HUES64 (cell line): ENCODE measurements at regions not wholly inside any gene's neighbourhood (a gene's known extent, or its start where the extent isn't known, plus 50 kb on each side); places are given as distances from the start of the nearest gene placed in this dataset.

Experiments
- H3K27ac ChIP-seq: 2 replicates; pipeline ENCODE4 v1.7.0; 2013; ENCODE audit warnings: low read depth, low read length, inconsistent platforms
- H3K27me3 ChIP-seq: 2 replicates; pipeline ENCODE4 v1.6.1; 2013; ENCODE audit warnings: mild to moderate bottlenecking, low read length; ENCODE audit not compliant: insufficient read depth
- H3K36me3 ChIP-seq: 2 replicates; pipeline ENCODE4 v1.6.1; 2013; ENCODE audit warnings: mild to moderate bottlenecking, low read length; ENCODE audit not compliant: insufficient read depth
- H3K4me1 ChIP-seq: 2 replicates; pipeline ENCODE4 v1.6.1; 2013; ENCODE audit warnings: mild to moderate bottlenecking, low read length, moderate library complexity; ENCODE audit not compliant: insufficient read depth
- H3K4me3 ChIP-seq: 2 replicates; pipeline ENCODE4 v1.5.1; 2013; ENCODE audit warnings: mild to moderate bottlenecking, low read length, moderate library complexity
- H3K9ac ChIP-seq: 2 replicates; pipeline ENCODE4 v1.6.1; 2013; ENCODE audit warnings: mild to moderate bottlenecking, low read depth, low read length
- H3K9me3 ChIP-seq: 2 replicates; pipeline ENCODE4 v1.6.1; 2013; ENCODE audit warnings: low read depth, low read length; ENCODE audit not compliant: insufficient read depth
- WGBS: fragments of 150-250, 120-280 bp; methylation state at CpG from one replicate; pipeline ENCODE4 v1.1.7; 2013; ENCODE audit warnings: missing lambda C conversion rate; 5-methylcytosine and 5-hydroxymethylcytosine counted together

DNA sequence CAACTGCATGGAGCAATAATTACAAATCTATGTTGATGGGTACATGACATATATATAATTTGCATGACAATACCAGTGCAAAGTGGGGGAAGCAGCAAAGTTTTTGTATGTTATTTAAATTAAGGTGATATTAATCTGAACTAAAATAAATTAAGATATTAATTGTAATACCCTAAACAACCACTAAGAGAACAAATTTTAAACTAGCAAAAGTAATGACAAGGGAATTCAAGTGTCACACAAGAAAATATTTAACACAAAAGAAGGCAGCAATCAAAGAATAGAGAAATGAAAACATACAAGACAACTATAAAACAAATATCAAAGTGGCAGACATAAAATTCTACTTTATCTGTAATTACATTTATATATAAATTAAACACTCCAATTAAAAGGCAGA is 2003.4 kb downstream of the MAT2B start:
- Histone ChIP-seq H3K36me3 (peaks cover 3% of the 10 kb centered on the region; the same call in 1 of the 2 replicates), H3K27ac (no peak overlapping the region), H3K27me3 (no peaks in the 10 kb centered on the region), H3K4me3 (no peak overlapping the region), H3K9me3 (peaks cover 22% of the 10 kb centered on the region), H3K9ac (no peak overlapping the region), H3K4me1 (peaks cover 11% of the 10 kb centered on the region; the same call in 1 of the 2 replicates)

DNA sequence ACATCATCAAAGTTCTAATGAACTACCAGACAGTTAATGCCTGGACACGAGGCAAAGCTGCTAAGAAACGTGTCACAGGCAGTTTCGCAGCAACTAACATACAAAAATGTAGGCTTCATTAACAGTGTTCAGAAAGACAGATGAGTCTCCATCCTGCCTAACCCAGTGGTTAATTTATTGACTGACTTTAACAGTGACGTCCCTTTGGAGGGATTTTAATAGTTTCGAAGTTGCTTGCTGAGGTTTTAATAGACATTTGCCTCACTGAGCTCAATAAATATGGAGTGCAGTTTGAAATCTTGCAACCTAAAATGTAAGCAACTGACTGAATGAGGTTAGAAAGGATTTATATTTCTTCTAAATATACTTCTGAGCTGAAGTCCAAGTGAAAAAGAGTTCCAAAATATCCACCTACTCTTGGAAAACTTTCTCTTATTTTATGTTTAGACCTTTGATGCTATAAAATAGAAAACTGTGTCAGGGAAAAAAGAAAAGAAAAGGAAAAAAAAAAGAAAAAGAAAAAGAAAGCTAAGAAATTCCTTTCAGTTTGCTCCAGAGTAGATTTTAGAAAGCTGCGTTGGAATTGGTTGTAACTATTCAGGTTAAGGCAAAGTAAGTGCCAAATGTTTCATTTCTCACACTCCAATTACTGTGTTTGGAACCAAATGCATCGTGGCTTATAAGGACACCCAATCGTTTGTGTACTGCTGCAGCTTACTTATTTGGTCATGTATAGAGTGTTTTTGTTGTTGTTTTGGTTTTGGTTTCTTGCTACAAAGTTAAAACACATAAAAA is 2016.6 kb downstream of the MAT2B start:
- no peak overlapping the region for H3K27ac ChIP-seq
- no peak overlapping the region for H3K4me3 ChIP-seq
- 89% methylated on average over 8 of the region's 8 CpGs for WGBS
- H3K36me3 ChIP-seq: no peaks in the 10 kb centered on the region
- no peaks in the 10 kb centered on the region for H3K4me1 ChIP-seq
- no peak overlapping the region for H3K9ac ChIP-seq
- H3K9me3 ChIP-seq: no peaks in the 10 kb centered on the region
- no peaks in the 10 kb centered on the region for H3K27me3 ChIP-seq

DNA sequence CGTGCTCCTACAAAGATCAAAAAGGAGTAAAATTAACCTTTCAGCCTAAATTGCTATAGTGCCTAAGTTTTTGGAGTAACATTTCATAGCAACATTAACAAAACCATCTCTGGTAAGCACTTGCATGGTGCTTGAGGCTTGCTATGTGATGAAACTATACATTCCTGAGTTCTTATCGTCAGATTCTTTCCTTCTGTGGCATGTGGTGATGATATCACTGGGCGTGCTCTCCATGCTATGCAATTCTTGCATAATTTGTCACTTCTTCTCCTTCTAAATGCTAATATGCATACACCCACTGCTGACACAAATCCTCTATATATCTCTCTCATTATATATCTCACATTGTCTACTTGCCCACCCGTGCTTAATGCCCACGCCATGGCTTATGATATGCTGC is 2019.9 kb downstream of the MAT2B start:
- Histone ChIP-seq H3K4me1 (no peaks in the 10 kb centered on the region), H3K27ac (no peak overlapping the region), H3K4me3 (no peak overlapping the region), H3K9ac (no peak overlapping the region), H3K36me3 (no peaks in the 10 kb centered on the region), H3K27me3 (no peaks in the 10 kb centered on the region), H3K9me3 (peaks cover 11% of the 10 kb centered on the region)
- WGBS: 95% methylated on average over 4 of the region's 5 CpGs

GRCh38 chr5:165526357-165526756 is 2020.9 kb downstream of the MAT2B start:
- Histone ChIP-seq H3K9ac (no peak overlapping the region), H3K27me3 (no peaks in the 10 kb centered on the region), H3K4me3 (no peak overlapping the region), H3K27ac (no peak overlapping the region), H3K4me1 (no peaks in the 10 kb centered on the region), H3K9me3 (peaks cover 11% of the 10 kb centered on the region), H3K36me3 (no peaks in the 10 kb centered on the region)
- 95% methylated on average over 2 of the region's 3 CpGs for WGBS

DNA sequence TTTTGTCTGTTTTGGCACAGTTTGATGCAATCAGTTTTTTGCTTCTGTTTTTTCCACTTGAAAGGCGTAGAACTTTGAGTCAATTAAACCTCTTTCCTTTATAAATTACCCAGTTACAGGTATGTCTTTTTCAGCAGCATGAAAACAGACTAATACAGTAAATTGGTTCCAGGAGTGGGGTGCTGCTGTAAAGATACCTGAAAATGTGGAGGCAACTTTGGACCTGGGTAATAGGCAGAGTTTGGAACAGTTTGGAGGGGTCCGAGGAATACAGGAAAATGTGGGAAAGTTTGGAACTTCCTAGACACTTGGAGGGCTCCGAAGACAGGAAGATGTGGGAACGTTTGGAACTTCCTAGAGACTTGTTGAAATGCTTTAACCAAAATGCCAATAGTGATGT is 2022.2 kb downstream of the MAT2B start:
- Histone ChIP-seq H3K36me3 (no peaks in the 10 kb centered on the region), H3K9ac (no peak overlapping the region), H3K27me3 (no peaks in the 10 kb centered on the region), H3K9me3 (peaks cover 11% of the 10 kb centered on the region), H3K27ac (no peak overlapping the region), H3K4me3 (no peak overlapping the region), H3K4me1 (no peaks in the 10 kb centered on the region)
- 94% methylated on average over 4 of the region's 4 CpGs for whole genome bisulfite sequencing

DNA sequence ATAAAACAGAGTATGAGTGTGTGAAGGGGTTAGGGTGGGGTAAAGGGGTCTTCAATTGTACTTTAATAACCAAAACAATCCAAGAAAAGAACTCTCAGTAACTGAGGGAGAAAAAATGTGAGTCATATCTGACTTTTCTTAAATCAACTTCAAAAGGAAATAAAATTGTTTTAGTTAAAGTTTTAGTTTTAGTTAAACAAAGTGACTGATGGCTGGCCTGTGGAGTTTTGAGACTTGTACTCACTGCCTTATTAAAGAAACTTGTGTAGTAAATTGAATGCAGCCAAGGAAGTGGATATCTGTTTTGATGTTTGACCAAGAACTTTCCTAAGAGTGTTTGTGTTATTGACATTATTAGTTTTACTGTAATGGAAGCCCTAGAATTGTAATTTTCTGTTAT is 2032.6 kb downstream of the MAT2B start:
- no peaks in the 10 kb centered on the region for H3K9me3 ChIP-seq
- no peak overlapping the region for H3K9ac ChIP-seq

GRCh38 chr5:165559645-165560044 is 2054.2 kb downstream of the MAT2B start:
- no peaks in the 10 kb centered on the region for H3K27me3 ChIP-seq
- no peaks in the 10 kb centered on the region for H3K9me3 ChIP-seq
- no peak overlapping the region for H3K9ac ChIP-seq
- no peak overlapping the region for H3K4me3 ChIP-seq
- H3K27ac ChIP-seq: no peak overlapping the region
- H3K36me3 ChIP-seq: no peaks in the 10 kb centered on the region
- peaks cover 10% of the 10 kb centered on the region for H3K4me1 ChIP-seq
- WGBS: 86% methylated on average over 3 of the region's 3 CpGs

More for the DNA sequence above, 2032.6 kb downstream of the MAT2B start:
- Histone ChIP-seq H3K27ac (no peak overlapping the region), H3K4me1 (no peaks in the 10 kb centered on the region), H3K4me3 (no peak overlapping the region), H3K36me3 (no peaks in the 10 kb centered on the region), H3K27me3 (no peaks in the 10 kb centered on the region)

DNA sequence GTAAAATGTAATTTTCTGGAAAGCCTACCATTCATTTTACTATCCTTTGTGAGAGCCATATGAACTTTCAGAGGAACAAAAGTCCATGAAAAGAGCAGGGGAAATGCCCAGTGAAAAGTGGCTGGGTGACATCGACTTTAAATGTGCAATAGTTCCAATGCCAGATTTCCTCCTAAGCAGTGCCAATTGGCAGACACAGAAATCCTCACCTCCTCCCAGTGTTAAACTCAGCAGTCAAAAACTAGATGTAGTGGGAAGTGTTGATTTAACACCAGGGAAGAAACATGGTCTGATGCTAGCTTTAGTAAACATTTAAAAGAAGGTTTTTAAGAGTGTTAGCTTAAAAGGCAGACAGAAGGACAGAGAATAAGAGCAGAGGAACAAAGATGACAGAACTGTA is 2055.2 kb downstream of the MAT2B start:
- no peak overlapping the region for H3K9ac ChIP-seq
- peaks cover 10% of the 10 kb centered on the region for H3K4me1 ChIP-seq
- no peaks in the 10 kb centered on the region for H3K36me3 ChIP-seq
- 93% methylated on average over 1 of the region's 1 CpG for WGBS
- H3K4me3 ChIP-seq: no peak overlapping the region
- H3K27me3 ChIP-seq: no peaks in the 10 kb centered on the region
- no peaks in the 10 kb centered on the region for H3K9me3 ChIP-seq
- H3K27ac ChIP-seq: no peak overlapping the region

GRCh38 chr5:165565911-165566310 is 2060.5 kb downstream of the MAT2B start:
- H3K27ac ChIP-seq: no peak overlapping the region
- no peak overlapping the region for H3K4me3 ChIP-seq
- H3K27me3 ChIP-seq: no peaks in the 10 kb centered on the region
- 77% methylated on average over 3 of the region's 4 CpGs for WGBS
- H3K36me3 ChIP-seq: no peaks in the 10 kb centered on the region
- H3K4me1 ChIP-seq: peaks cover 10% of the 10 kb centered on the region
- no peak overlapping the region for H3K9ac ChIP-seq
- H3K9me3 ChIP-seq: no peaks in the 10 kb centered on the region

DNA sequence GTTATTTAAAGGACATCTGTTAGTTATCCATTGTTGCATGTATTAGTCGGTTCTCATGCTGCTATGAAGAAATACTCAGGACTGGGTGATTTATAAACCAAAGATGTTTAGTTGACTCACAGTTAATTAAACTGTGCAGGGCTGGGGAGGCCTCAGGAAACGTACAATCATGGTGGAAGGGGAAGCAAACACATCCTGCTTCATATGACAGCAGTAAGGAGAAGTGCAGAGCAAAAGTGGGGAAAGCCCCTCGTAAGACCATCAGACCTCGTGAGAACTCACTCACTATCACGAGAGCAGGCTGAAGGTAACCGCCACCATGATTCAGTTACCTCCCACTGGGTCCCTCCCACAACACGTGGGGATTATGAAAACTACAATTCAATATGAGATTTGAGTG is 2064.1 kb downstream of the MAT2B start:
- 98% methylated on average over 7 of the region's 7 CpGs for WGBS
- no peak overlapping the region for H3K27ac ChIP-seq
- no peak overlapping the region for H3K4me3 ChIP-seq
- no peaks in the 10 kb centered on the region for H3K36me3 ChIP-seq
- no peak overlapping the region for H3K9ac ChIP-seq
- no peaks in the 10 kb centered on the region for H3K4me1 ChIP-seq
- no peaks in the 10 kb centered on the region for H3K27me3 ChIP-seq
- no peaks in the 10 kb centered on the region for H3K9me3 ChIP-seq

- no peaks in the 10 kb centered on the region for H3K9me3 ChIP-seq
- 93% methylated on average over 3 of the region's 4 CpGs for WGBS
- no peak overlapping the region for H3K4me3 ChIP-seq
- no peaks in the 10 kb centered on the region for H3K36me3 ChIP-seq
- H3K27ac ChIP-seq: no peak overlapping the region
- no peaks in the 10 kb centered on the region for H3K27me3 ChIP-seq
- H3K9ac ChIP-seq: no peak overlapping the region
- H3K4me1 ChIP-seq: no peaks in the 10 kb centered on the region
Observed at GRCh38 chr5:165573445-165573844, 2068.0 kb downstream of the MAT2B start.

GRCh38 chr5:165574100-165574499 is 2068.7 kb downstream of the MAT2B start:
- WGBS: 96% methylated on average over 1 of the region's 2 CpGs
- Histone ChIP-seq H3K4me3 (no peak overlapping the region), H3K27me3 (no peaks in the 10 kb centered on the region), H3K36me3 (no peaks in the 10 kb centered on the region), H3K4me1 (no peaks in the 10 kb centered on the region), H3K9me3 (no peaks in the 10 kb centered on the region), H3K27ac (no peak overlapping the region), H3K9ac (no peak overlapping the region)
